Right lobe of liver (tissue), 6 donors: ENCODE measurements at regions not wholly inside any gene's neighbourhood (a gene's known extent, or its start where the extent isn't known, plus 50 kb on each side); places are given as distances from the start of the nearest gene placed in this dataset.
"Not testable (repeated sequence)": the region's sequence is repeated elsewhere in the genome, so short reads cannot be mapped to it uniquely, and the experiment has no call there.

Experiments
- ATAC-seq, 4 donors: fragments of 200-7000 bp; cut with Tn5 transposase; one replicate each; pipeline ENCODE4 v1.9.1; 2020; ENCODE audit warnings: mild to moderate bottlenecking in 4 of 4, moderate library complexity in 4 of 4
- DNase-seq, 3 donors: peaks; one replicate each; pipeline ENCODE4 v3.0.0-alpha.2; 2020
- H3K27ac ChIP-seq, 3 donors: fragments of 200-600 bp; one replicate each; pipeline ENCODE4 v1.8.0; 2022
- H3K27me3 ChIP-seq, 2 donors: fragments of 200-600 bp; one replicate each; pipeline ENCODE4 v1.8.0; 2022
- H3K36me3 ChIP-seq, 4 donors: fragments of 200-600 bp; sonication (generic) in 1 of 4; one replicate each; pipeline versions ENCODE4 v1.5.1 to v1.8.0; 2017 to 2022; ENCODE audit warnings: control low read depth in 1 of 4
- H3K4me1 ChIP-seq, 4 donors: fragments of 200-600 bp; sonication (generic) in 1 of 4; one replicate each; pipeline versions ENCODE4 v1.5.1 to v1.8.0; 2017 to 2022; ENCODE audit warnings: control low read depth in 1 of 4
- H3K4me3 ChIP-seq, 3 donors: fragments of 200-600 bp; one replicate each; pipeline ENCODE4 v1.8.0; 2022
- H3K9me3 ChIP-seq, 4 donors: fragments of 200-600 bp; sonication (generic) in 1 of 4; one replicate each; pipeline versions ENCODE4 v1.5.1 to v1.8.0; 2017 to 2022; ENCODE audit warnings: control low read depth in 1 of 4
- POLR2A ChIP-seq: fragments of 450-650 bp; IDR thresholded peaks from one replicate; pipeline ENCODE4 v1.6.1; 2017; ENCODE audit warnings: antibody characterized with exemption, mild to moderate bottlenecking
- WGBS: methylation state at CpG from one replicate; pipeline ENCODE4 v1.1.6; 2018; ENCODE audit warnings: low coverage, low lambda C conversion rate; ENCODE audit not compliant: insufficient coverage; ENCODE audit errors: missing lambda C conversion rate; 5-methylcytosine and 5-hydroxymethylcytosine counted together
- intact Hi-C, 2 donors: fragments of 100-400 bp; cut with DNase I; formaldehyde crosslinking; loops; one replicate each; pipeline versions ENCODE4 v1.11.2 to v1.14.1; 2022
- donor health status: DM: no; HTN: yes; CAD: no.
- donor health status: DM: no; HTN: no; CAD: no.
- donor health status: DM: no; HTN: no; CAD: no.
- donor health status: DM: no; HTN: yes; CAD: no.
- donor health status: DM: no; HTN: yes; CAD: no.

- DNase-seq, H3K4me1 ChIP-seq, H3K9me3 ChIP-seq, H3K27me3 ChIP-seq, H3K27ac ChIP-seq, intact Hi-C loops, H3K4me3 ChIP-seq: not testable (repeated sequence)
- ATAC-seq, result peak in 2 of 4 donors; percentile 8 to 11
- 58% methylated on average over 6 of the region's 13 CpGs for WGBS
- H3K36me3 ChIP-seq, result peaks cover 0 to 52% (median 14%) of the 10 kb centered on the region in 4 donors
These were observed 51.5 kb upstream of the MUC20 start for GRCh38 chr3:195669310-195669709.

GRCh38 chr3:195668131-195668766 is 52.5 kb upstream of the MUC20 start:
- peaks cover 0 to 48% (median 9%) of the 10 kb centered on the region in 4 donors for H3K36me3 ChIP-seq
- H3K9me3 ChIP-seq, intact Hi-C loops, H3K27me3 ChIP-seq, H3K4me3 ChIP-seq, DNase-seq, H3K4me1 ChIP-seq, H3K27ac ChIP-seq: not testable (repeated sequence)
- ATAC-seq, result peak; percentile 9 to 35 (median 28)
- WGBS, result 97% methylated on average over 6 of the region's 24 CpGs

DNA sequence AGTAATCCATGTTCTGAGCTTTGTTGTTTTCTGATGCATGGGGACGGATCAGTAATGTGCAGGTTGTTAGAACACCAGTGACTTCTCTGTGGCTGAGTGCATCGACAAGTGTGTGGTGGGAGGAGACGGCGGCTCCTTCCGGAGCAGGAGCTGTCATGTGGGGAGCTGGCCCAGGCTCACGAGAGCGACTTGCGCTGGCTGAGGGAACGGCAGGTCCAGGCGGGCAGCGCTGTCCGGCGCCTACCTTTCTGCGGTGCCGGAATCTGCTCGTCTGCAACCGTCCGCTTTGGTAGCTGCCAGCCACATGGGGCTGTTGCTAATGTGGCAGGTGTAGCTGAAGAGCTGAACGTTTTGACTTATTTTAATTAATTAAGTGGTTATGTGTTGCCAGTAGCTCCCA is 55.5 kb upstream of the MUC20 start:
- H3K9me3 ChIP-seq, DNase-seq: not testable (repeated sequence)
- peaks cover 0 to 29% (median 7%) of the 10 kb centered on the region in 4 donors for H3K36me3 ChIP-seq

DNA sequence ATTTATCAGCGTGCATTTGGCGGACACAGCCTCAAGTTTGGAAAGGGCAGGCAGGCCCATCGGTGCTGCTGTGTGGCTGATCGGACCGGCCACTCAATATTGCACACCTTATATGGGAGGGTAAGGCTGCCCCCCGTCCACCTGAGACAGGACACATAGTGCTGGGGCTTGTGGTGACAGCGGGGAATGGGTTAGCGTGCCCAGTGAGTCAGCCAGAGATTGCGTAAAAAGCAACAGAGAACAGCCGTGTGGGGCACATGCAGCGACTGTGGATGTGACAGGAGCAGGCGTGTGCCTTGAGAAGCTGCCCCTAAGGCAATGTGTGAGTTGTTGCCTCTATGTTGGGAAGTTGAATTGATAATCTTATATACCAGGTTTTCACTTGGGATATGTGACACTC is 56.6 kb upstream of the MUC20 start:
- peak in 1 of 4 donors; percentile 48 for ATAC-seq
- H3K9me3 ChIP-seq, DNase-seq, intact Hi-C loops, H3K27ac ChIP-seq, H3K4me1 ChIP-seq, H3K27me3 ChIP-seq, H3K4me3 ChIP-seq: not testable (repeated sequence)
- WGBS, result 72% methylated on average over 5 of the region's 12 CpGs
- H3K36me3 ChIP-seq, result peaks cover 0 to 24% (median 6%) of the 10 kb centered on the region in 4 donors

More for the DNA sequence above, 55.5 kb upstream of the MUC20 start:
- intact Hi-C loops, H3K4me3 ChIP-seq, H3K27me3 ChIP-seq, H3K27ac ChIP-seq, H3K4me1 ChIP-seq: not testable (repeated sequence)
- peak in 2 of 4 donors; percentile 19 to 25 for ATAC-seq
- WGBS, result 98% methylated on average over 12 of the region's 19 CpGs

GRCh38 chr3:195659136-195659533 is 61.6 kb upstream of the MUC20 start:
- H3K36me3 ChIP-seq, H3K27ac ChIP-seq, DNase-seq, intact Hi-C loops, H3K9me3 ChIP-seq, H3K4me1 ChIP-seq, ATAC-seq, H3K27me3 ChIP-seq: not testable (repeated sequence)
- WGBS, result 76% methylated on average over 4 of the region's 7 CpGs
- H3K4me3 ChIP-seq, result peak overlapping the region in 1 of 3 donors; percentile 29

- 4% methylated on average over 3 of the region's 53 CpGs for WGBS
- peak in 1 of 3 donors; percentile 67 for DNase-seq
- peak overlapping the region; percentile 51 to 68 (median 53) for H3K4me3 ChIP-seq
These were observed 62.2 kb upstream of the MUC20 start for GRCh38 chr3:195658381-195659135.

DNA sequence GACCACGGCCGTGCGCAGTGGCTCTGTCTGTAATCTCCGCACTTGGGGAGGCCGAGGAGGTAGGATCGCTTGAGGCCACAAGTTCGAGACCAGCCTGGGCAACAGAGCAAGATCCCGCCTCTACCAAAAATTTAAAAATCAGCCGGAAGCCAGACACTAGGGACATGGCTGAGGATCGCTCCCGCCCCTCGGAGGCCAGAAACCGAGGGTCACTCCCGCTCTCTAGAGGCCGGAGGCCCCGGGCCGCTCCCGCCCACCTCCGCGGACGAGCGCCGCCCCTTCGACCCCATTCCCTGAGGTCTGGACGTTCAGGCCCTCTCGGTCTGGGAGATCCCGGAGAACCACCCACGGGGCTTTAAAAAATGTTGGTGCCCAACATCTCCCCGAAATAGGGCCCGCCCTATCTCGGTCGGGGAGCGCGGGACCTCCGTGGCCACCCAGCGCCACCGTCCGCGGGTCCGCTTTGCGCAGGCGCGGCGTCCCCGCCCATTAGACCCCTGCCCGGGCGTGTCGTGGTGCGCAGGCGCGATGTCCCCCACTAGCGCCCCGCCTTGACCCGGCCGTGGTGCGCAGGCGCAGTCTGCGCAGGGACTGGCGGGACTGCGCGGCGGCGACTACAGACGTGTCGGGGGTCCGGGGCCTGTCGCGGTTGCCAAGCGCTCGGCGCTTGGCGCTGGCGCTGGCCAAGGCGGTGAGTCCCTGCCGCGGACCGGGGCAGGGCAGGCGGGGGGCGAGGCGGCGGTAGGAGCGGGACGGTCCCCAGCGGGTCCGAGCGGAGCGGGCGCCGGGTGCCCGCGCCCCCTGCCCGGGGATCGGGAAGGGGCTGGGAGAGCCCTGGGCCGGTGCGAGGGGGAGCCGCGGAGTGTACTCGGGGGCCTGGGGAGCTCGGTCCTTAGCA is 63.1 kb upstream of the MUC20 start:
- intact Hi-C loops, H3K4me1 ChIP-seq, H3K27me3 ChIP-seq, H3K9me3 ChIP-seq, H3K36me3 ChIP-seq: not testable (repeated sequence)
- WGBS, result 0% methylated on average over 22 of the region's 99 CpGs
- ATAC-seq (peak; percentile 84 to 94 (median 85)), DNase-seq (peak; percentile 78 to 97 (median 95))
- Histone ChIP-seq H3K4me3 (peak overlapping the region; percentile 51 to 68 (median 53)), H3K27ac (peak overlapping the region in 2 of 3 donors; percentile 81 to 84)
- TF ChIP-seq POLR2A, result peak; percentile 69

More at GRCh38 chr3:195658381-195659135, 62.2 kb upstream of the MUC20 start:
- intact Hi-C loops, H3K36me3 ChIP-seq, H3K27me3 ChIP-seq, H3K4me1 ChIP-seq, H3K9me3 ChIP-seq: not testable (repeated sequence)
- peak overlapping the region in 1 of 3 donors; percentile 84 for H3K27ac ChIP-seq
- peak; percentile 83 to 97 (median 89) for ATAC-seq

DNA sequence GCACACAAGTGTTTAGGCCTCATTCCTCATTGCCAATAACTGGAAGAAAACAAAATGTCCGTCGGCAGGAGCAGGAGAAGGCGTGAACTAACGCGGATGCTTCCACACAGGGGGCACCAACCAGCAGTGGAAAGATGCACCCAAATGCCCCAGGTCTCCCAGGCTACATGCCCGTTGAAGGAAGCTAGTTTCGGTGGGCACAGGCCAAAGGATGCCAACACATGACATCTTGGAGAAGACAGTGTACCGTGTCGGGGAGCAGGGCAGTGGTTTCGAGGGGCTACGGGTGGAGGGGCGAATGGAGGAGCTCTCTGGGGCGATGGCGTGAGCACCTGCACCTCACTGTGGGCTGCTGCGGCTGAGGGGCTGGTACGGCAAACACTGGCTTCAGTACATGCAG is 64.7 kb upstream of the MUC20 start:
- H3K4me3 ChIP-seq, ATAC-seq, H3K27ac ChIP-seq, H3K4me1 ChIP-seq, H3K27me3 ChIP-seq, H3K36me3 ChIP-seq, H3K9me3 ChIP-seq, intact Hi-C loops, DNase-seq: not testable (repeated sequence)
- 94% methylated on average over 16 of the region's 16 CpGs for WGBS

DNA sequence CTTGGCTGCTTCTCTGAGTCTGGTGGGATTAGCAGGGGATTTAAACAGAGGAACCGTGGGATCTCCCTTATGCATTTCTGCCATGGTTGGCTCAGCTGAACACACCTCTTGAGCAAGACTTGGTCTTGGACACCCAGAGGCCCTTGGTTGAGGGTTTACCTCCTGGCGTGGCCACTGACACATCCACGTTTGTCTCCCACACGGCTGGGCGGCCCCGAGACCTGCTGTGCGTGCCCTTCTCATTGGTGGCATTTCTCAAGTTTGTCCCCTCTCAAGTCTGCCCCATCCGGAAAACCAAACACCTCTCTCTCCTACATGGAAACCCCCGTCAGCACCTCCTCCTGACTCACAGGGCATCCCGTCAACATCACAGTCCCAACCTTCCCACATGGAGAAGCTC is 66.0 kb upstream of the MUC20 start:
- H3K27me3 ChIP-seq, H3K27ac ChIP-seq, H3K36me3 ChIP-seq, ATAC-seq, intact Hi-C loops, H3K4me3 ChIP-seq, H3K4me1 ChIP-seq, DNase-seq, H3K9me3 ChIP-seq: not testable (repeated sequence)
- WGBS, result 57% methylated on average over 4 of the region's 10 CpGs

GRCh38 chr3:195654138-195654537 is 66.6 kb upstream of the MUC20 start:
- H3K27me3 ChIP-seq, H3K27ac ChIP-seq, DNase-seq, H3K4me1 ChIP-seq, H3K9me3 ChIP-seq, H3K36me3 ChIP-seq, H3K4me3 ChIP-seq, ATAC-seq, intact Hi-C loops: not testable (repeated sequence)
- 86% methylated on average over 14 of the region's 15 CpGs for WGBS
